GM21529 (cell line): ENCODE measurements at regions not wholly inside any gene's neighbourhood (a gene's known extent, or its start where the extent isn't known, plus 50 kb on each side); places are given as distances from the start of the nearest gene placed in this dataset.
A peak's percentile ranks its signal among the peaks of the same experiment; 100 is the strongest.

ENCODE experiments used
- ATAC-seq: cut with Tn5 transposase; IDR thresholded peaks from one replicate; pipeline ENCODE4 v1.9.1; 2021; ENCODE audit not compliant: unreplicated experiment

- ATAC-seq: no peak
Measured at GRCh38 chr2:21253311-21254027, 129.7 kb downstream of the TDRD15 start.

- no peak for ATAC-seq
Measured at GRCh38 chr2:21254170-21254965, 130.6 kb downstream of the TDRD15 start.

- ATAC-seq: peak; percentile 87
Measured at GRCh38 chr2:21256006-21256405, 132.2 kb downstream of the TDRD15 start.

- no peak for ATAC-seq
Measured at GRCh38 chr2:21257621-21258020, 133.9 kb downstream of the TDRD15 start.

GRCh38 chr2:21258082-21258481 lies 134.3 kb downstream of the TDRD15 start:
- no peak for ATAC-seq

- ATAC-seq: no peak
Measured at GRCh38 chr2:21260311-21260710, 136.5 kb downstream of the TDRD15 start.

GRCh38 chr2:21261591-21261990 lies 137.8 kb downstream of the TDRD15 start:
- ATAC-seq: no peak

- ATAC-seq: no peak
Measured at GRCh38 chr2:21262426-21262940, 138.7 kb downstream of the TDRD15 start.

- ATAC-seq: no peak
Measured at GRCh38 chr2:21263622-21264021, 139.9 kb downstream of the TDRD15 start.

- ATAC-seq: no peak
Measured at GRCh38 chr2:21265752-21266151, 142.0 kb downstream of the TDRD15 start.

GRCh38 chr2:21267232-21267835 lies 143.6 kb downstream of the TDRD15 start:
- ATAC-seq: no peak

- no peak for ATAC-seq
Measured at GRCh38 chr2:21268197-21268877, 144.6 kb downstream of the TDRD15 start.

GRCh38 chr2:21268878-21269224 lies 145.1 kb downstream of the TDRD15 start:
- no peak for ATAC-seq

GRCh38 chr2:21269382-21269781 lies 145.6 kb downstream of the TDRD15 start:
- ATAC-seq: no peak

GRCh38 chr2:21270083-21270491 lies 146.3 kb downstream of the TDRD15 start:
- no peak for ATAC-seq

GRCh38 chr2:21270708-21271122 lies 146.9 kb downstream of the TDRD15 start:
- no peak for ATAC-seq

- no peak for ATAC-seq
Measured at GRCh38 chr2:21276163-21276562, 152.4 kb downstream of the TDRD15 start.

GRCh38 chr2:21277068-21278056 lies 153.6 kb downstream of the TDRD15 start:
- ATAC-seq: no peak

GRCh38 chr2:21279525-21279924 lies 155.8 kb downstream of the TDRD15 start:
- ATAC-seq: no peak

- no peak for ATAC-seq
Measured at GRCh38 chr2:21280793-21281192, 157.0 kb downstream of the TDRD15 start.
